ENCODE measurements at regions not wholly inside any gene's neighbourhood (a gene's known extent, or its start where the extent isn't known, plus 50 kb on each side); places are given as distances from the start of the nearest gene placed in this dataset.

DNA sequence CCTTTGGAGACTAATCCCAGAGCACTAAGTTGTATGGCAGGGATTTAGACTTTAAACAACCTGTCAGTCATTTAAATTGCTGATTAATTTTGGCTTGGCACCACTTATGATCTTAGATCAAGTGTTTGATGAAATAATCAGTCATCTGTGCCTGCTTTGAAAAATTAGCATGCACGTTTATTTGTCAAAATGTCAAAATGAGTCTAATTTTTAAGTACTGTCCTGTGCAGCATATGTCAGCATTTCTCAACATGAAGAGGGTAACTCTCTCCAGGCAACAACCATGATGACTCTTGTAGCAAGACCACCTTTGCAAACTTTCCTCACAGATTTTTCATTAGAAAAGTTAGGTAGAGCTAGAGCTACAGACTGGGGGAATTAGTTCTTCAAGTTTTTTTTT is 155.7 kb upstream of the GJE1 start:
- TF ChIP-seq CTCF (IDR thresholded peaks at IDR 0.05) (no peak), EP300 (IDR thresholded peaks at IDR 0.05) (no peak)
